ENCODE measurements at regions not wholly inside any gene's neighbourhood (a gene's known extent, or its start where the extent isn't known, plus 50 kb on each side); places are given as distances from the start of the nearest gene placed in this dataset.
A peak's percentile ranks its signal among the peaks of the same experiment; 100 is the strongest.
"Not testable (repeated sequence)": the region's sequence is repeated elsewhere in the genome, so short reads cannot be mapped to it uniquely, and the experiment has no call there.

DNA sequence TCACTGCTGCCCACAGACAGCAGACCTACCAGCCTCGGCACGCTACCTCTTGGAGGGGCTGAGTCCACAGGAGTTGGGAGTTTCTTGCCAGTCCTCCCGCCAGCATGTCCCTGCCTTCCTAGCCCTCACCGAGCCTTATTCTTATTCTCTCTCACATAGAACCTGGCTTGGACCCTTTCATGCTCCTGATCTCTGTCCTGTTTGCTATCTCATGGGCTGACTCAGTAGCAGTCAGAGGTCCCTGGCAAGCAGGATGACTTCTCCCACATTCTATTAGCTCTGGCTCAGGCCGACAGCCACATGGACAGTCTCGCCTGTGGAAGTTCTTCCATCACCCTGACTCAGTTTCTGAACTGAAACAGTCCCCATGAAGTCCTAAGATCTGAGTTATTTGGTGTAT is 79.5 kb upstream of the ADRA1D start:
- Mint-ChIP-seq H3K9me3 (peaks cover 6% of the 10 kb centered on the region), H3K4me3 (no peak overlapping the region), H3K36me3 (ENCODE audit: low read depth) (no peaks in the 10 kb centered on the region), H3K27me3 (peaks cover 6% of the 10 kb centered on the region), H3K4me1 (no peaks in the 10 kb centered on the region), H3K27ac (no peak overlapping the region)
- DNase-seq: peak; percentile 44
- intact Hi-C loops (cut with micrococcal nuclease): no loop called here

DNA sequence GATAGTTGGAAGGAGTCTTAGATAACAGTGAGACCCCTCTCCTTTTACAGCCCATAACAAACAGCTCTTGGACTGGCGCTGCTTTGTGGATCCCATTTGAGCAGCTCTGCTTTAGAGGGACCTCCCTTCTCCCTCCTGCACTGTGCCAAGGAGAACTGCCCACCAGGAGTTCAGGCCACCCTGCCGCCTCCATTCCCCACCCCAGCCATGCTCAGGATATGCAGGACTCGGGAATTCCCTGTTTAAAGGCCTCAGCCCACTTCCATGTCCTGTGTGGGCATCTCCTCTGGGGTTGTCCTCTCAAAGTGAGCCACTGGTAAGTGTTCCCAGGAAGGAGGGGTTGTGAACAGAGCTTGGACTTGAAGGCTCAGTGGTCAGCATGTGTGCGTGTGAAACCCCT is 78.9 kb upstream of the ADRA1D start:
- peaks cover 3% of the 10 kb centered on the region for H3K27me3 Mint-ChIP-seq
- H3K36me3 Mint-ChIP-seq (ENCODE audit: low read depth): no peaks in the 10 kb centered on the region
- intact Hi-C loops (cut with micrococcal nuclease): no loop called here
- H3K27ac Mint-ChIP-seq: no peak overlapping the region
- DNase-seq: peak; percentile 46
- H3K4me1 Mint-ChIP-seq: no peaks in the 10 kb centered on the region
- peaks cover 6% of the 10 kb centered on the region for H3K9me3 Mint-ChIP-seq
- H3K4me3 Mint-ChIP-seq: no peak overlapping the region

DNA sequence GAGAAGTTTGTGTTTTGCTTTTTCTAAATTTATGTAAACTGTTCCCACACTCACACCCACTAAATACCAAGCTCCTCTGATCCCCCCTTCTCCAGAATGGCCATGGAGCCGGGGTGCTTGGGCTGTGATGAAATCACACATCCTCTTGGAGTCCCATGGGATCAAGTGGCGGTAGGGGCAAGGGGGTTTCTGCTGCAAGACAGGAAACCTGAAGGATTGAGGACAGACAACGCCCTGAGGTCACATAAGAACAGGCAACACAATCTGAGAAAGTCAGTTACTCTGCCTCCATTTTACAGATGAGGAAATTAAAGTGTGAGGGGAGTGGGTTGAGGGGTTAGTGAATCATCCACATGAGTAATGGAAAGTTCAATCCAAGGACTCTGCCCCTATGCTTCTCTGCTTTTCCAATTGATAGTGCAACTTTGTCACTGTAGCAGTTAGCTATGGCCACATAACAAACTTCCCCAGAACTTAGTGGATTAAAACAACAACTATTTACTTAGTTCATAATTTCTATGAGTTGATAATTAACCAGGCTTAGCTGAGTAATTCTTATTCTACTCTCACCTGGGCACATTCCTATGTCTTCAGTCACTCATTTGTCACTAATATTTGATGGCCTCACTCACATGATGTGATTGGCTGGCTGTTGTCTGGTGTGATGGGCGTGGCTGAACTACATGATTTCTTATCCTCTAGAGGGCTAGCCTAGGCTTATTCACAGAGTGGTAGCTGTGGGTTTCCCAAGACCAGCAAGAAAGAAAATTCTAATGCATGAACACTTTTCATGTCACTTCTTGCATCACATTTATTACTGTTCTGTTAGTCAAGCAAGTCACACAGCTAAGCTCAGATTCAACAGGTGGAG is 77.3 kb upstream of the ADRA1D start:
- H3K9me3 Mint-ChIP-seq: peaks cover 6% of the 10 kb centered on the region
- DNase-seq: no peak
- peaks cover 3% of the 10 kb centered on the region for H3K27me3 Mint-ChIP-seq
- H3K4me3 Mint-ChIP-seq: no peak overlapping the region
- no peaks in the 10 kb centered on the region for H3K36me3 Mint-ChIP-seq (ENCODE audit: low read depth)
- no peak overlapping the region for H3K27ac Mint-ChIP-seq
- no peaks in the 10 kb centered on the region for H3K4me1 Mint-ChIP-seq
- intact Hi-C loops (cut with micrococcal nuclease): no loop called here

DNA sequence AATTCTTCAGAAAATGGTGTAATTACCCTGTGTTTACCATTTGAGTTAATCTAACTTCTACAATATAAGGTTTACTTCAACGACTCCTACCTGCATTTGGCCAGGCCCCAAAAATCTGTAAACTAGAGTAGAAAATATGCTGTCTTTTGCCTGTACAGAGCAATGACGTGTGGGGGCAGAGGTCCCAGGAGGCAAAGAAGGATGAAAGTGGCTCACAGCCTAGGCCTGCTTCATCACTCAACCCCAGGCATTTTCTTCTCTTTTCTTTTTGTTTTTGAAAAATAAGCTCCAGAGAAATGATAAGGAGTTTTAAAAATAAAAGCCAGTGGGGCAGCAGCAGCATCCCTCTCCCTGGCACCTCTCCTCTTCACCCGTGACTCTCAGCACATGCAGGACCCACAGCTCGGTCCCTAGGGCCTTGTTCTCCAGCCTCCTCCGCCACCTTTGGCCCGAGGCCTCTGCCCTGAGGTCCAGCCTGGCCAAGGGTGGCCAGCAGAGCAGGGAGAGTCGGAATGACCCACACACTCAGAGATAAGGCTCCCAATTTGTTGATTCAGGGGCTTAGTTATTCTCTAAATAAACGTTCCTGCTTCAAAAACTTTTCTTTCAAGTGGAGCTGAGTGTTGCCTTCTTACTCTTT is 76.6 kb upstream of the ADRA1D start:
- no peak for DNase-seq
- H3K27me3 Mint-ChIP-seq: peaks cover 3% of the 10 kb centered on the region
- no peaks in the 10 kb centered on the region for H3K4me1 Mint-ChIP-seq
- H3K27ac Mint-ChIP-seq: no peak overlapping the region
- no peak overlapping the region for H3K4me3 Mint-ChIP-seq
- no peaks in the 10 kb centered on the region for H3K36me3 Mint-ChIP-seq (ENCODE audit: low read depth)
- intact Hi-C loops (cut with micrococcal nuclease): no loop called here
- H3K9me3 Mint-ChIP-seq: peaks cover 9% of the 10 kb centered on the region

DNA sequence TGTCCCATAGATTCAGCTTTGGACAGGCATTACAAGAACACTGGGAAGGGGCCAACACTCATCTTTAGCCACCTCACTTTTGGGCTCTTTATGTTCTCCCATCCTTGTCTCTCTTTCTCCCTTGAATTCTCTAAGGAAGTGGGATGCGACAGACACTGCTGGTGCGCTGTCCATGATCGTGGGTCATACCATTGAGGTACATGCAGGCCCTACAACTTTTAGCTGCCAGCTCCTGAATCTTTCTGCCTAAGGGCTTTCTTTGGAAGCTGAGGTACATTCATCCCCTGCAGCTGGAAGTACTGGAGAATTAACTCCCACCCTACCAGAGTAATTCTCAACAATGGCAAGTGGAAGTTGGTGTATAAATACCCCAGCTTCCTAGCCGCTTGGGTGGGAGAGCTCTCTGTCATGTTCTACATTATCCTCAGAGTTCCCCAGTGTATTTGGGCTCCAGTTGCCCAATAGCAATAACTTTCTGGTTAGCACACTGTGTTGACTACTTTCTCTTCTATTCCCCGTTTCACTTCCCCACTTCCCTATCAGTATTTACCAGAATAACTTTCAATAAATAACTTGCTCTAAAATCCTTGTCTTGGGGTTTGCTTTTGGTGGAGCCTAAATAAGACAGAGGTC is 75.6 kb upstream of the ADRA1D start:
- H3K9me3 Mint-ChIP-seq: peaks cover 11% of the 10 kb centered on the region
- peaks cover 3% of the 10 kb centered on the region for H3K27me3 Mint-ChIP-seq
- no peak for DNase-seq
- H3K4me1 Mint-ChIP-seq: no peaks in the 10 kb centered on the region
- no peak overlapping the region for H3K4me3 Mint-ChIP-seq
- intact Hi-C loops (cut with micrococcal nuclease): no loop called here
- H3K36me3 Mint-ChIP-seq (ENCODE audit: low read depth): no peaks in the 10 kb centered on the region
- no peak overlapping the region for H3K27ac Mint-ChIP-seq

DNA sequence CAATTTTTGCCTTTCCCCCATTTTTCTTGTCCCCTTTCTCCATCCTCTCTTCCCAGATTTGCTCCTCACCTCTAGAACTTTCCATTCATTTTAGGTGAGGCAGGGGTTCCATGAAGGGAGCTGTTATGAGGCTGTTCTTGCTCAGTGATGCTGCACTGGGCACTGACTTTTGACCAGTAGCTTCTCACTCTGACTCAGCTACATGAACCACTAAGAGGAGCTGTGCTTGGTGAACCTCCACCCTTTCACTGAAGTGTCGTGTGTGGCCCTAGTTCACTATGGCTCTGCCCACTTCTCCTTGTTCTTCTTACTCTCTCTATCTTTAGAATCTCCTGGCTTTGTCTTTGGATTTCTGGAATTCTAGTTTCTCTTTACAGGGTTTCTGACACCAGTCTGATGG is 73.4 kb upstream of the ADRA1D start:
- H3K4me1 Mint-ChIP-seq: no peaks in the 10 kb centered on the region
- H3K27ac Mint-ChIP-seq: no peak overlapping the region
- H3K9me3 Mint-ChIP-seq: peaks cover 15% of the 10 kb centered on the region
- H3K36me3 Mint-ChIP-seq (ENCODE audit: low read depth): no peaks in the 10 kb centered on the region
- DNase-seq: no peak
- intact Hi-C loops (cut with micrococcal nuclease): no loop called here
- H3K4me3 Mint-ChIP-seq: no peak overlapping the region
- peaks cover 5% of the 10 kb centered on the region for H3K27me3 Mint-ChIP-seq

DNA sequence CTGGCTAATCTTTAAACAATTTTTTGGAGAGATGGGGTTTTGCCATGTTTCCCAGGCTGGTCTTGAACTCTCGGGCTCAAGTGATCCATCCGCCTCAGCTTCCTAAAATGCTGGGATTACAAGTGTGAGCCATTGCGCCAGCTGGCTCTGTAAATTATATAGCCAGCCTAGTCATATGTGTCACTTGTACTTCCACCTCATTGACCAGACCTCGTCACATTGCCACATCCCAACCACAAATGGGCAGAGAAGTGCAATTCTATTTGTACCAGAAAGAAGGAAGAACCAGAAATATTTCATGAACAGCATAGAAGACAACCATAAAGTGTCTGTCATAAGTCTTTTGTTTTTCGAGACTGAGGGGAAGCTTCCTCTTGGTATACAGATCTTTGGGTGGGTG is 71.2 kb upstream of the ADRA1D start:
- H3K36me3 Mint-ChIP-seq (ENCODE audit: low read depth): no peaks in the 10 kb centered on the region
- intact Hi-C loops (cut with micrococcal nuclease): no loop called here
- no peak for DNase-seq
- H3K27ac Mint-ChIP-seq: no peak overlapping the region
- H3K4me3 Mint-ChIP-seq: no peak overlapping the region
- H3K9me3 Mint-ChIP-seq: peaks cover 9% of the 10 kb centered on the region
- H3K27me3 Mint-ChIP-seq: peaks cover 7% of the 10 kb centered on the region
- no peaks in the 10 kb centered on the region for H3K4me1 Mint-ChIP-seq

DNA sequence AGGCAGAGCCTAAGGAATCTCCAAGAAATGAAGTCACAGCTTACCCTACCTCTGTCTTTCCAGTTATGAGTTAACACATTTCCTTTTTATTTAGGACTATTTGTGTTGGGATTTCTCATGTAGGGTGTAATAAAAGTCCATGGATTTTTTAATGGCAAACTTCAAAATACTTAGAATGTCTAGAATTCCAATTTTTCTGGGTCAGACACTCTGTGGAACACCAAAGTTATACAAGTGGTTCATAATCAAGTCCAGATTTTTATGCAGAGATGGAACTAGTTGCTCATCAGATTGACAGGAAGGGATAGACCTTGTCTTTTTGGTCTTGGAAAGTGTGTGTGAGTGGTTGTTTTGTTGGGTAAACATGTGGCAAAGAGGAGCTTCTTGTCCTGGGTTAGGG is 69.8 kb upstream of the ADRA1D start:
- Mint-ChIP-seq H3K4me3 (no peak overlapping the region), H3K4me1 (no peaks in the 10 kb centered on the region), H3K27ac (no peak overlapping the region), H3K36me3 (ENCODE audit: low read depth) (no peaks in the 10 kb centered on the region), H3K9me3 (peaks cover 9% of the 10 kb centered on the region), H3K27me3 (peaks cover 4% of the 10 kb centered on the region)
- intact Hi-C loops (cut with micrococcal nuclease): no loop called here
- no peak for DNase-seq

DNA sequence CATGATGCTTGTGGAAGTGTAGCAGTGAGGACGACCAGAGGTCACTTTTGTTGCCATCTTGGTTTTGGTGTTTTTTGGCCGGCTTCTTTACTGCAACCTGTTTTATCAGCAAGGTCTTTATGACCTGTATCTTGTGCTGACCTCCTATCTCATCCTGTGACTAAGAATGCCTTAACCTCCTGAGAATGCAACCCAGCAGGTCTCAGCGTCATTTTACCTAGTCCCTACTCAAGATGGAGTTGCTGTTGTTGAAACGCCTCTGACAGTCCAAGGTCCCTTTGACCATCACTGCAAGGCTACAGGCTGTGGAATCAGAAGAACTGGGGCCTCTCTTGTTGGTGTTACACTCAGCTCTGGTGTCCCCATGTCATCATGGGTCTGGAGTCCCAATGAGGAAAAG is 61.5 kb upstream of the ADRA1D start:
- H3K36me3 Mint-ChIP-seq (ENCODE audit: low read depth); H3K27ac Mint-ChIP-seq; H3K27me3 Mint-ChIP-seq; H3K4me1 Mint-ChIP-seq; intact Hi-C loops (cut with micrococcal nuclease); H3K4me3 Mint-ChIP-seq; H3K9me3 Mint-ChIP-seq; DNase-seq: not testable (repeated sequence)

DNA sequence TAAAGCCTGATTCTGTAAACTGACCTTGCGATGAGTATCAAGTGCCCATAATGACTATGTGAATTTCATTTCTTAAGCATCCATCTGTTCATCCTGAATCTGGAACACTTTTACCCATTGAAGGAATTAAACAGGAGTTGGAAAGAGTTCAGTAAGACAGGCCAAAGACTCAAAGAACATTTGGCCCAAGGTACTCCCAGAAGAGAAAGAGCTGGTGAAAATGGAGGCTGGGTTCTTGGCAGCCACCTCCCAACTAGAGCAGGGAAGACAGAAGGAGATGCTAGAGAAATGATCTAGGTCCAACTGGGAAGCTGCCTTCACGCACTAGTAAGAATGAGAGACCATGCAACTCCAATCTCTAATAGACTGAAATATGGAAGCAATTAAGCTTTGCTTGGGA is 57.1 kb upstream of the ADRA1D start:
- H3K4me1 Mint-ChIP-seq: no peaks in the 10 kb centered on the region
- H3K4me3 Mint-ChIP-seq: no peak overlapping the region
- no peak overlapping the region for H3K27ac Mint-ChIP-seq
- no peaks in the 10 kb centered on the region for H3K36me3 Mint-ChIP-seq (ENCODE audit: low read depth)
- DNase-seq: no peak
- intact Hi-C loops (cut with micrococcal nuclease): no loop called here
- no peaks in the 10 kb centered on the region for H3K9me3 Mint-ChIP-seq
- H3K27me3 Mint-ChIP-seq: peaks cover 7% of the 10 kb centered on the region

DNA sequence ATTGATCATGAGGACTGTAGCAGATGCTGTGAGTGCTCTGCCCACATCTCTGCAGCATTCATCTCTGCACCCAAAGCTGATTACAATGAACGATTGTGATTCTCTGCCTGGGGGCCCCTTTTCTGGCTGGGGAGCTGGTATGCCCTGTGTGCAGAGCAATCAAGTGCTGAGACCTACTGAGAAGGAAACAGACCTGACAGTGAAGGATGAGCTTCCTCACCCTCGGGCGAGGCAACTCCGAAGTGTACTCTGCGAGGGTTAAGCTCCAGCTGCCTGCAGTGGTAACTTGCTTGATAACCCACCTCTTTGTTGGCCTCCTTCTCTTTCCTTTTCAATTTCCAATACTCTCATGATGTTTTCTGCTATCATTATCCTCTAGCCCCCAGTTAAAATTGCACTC is 56.0 kb upstream of the ADRA1D start:
- Mint-ChIP-seq H3K4me3 (no peak overlapping the region), H3K27ac (no peak overlapping the region), H3K27me3 (peaks cover 9% of the 10 kb centered on the region), H3K36me3 (ENCODE audit: low read depth) (no peaks in the 10 kb centered on the region), H3K4me1 (no peaks in the 10 kb centered on the region), H3K9me3 (no peaks in the 10 kb centered on the region)
- intact Hi-C loops (cut with micrococcal nuclease): no loop called here
- DNase-seq: no peak

DNA sequence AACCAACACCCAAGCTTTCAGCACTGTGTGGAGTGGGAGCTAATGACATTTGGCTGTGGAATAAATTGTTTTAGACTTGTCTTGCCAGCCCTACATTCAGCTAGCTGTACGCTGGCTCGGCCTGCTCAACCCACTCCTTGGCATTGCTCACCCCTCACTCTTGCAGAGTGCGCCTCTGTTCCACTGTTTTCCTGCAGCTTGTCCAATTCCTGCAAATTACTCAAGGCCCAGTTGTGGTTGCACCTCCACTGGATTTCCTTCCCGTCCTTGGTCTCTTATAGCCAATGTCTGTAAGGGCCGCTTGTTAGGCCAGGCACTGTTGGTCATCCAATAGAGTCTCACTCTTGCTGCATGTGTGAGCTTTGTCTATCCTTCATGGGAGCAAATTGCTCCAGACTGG is 55.5 kb upstream of the ADRA1D start:
- no peaks in the 10 kb centered on the region for H3K4me1 Mint-ChIP-seq
- H3K36me3 Mint-ChIP-seq (ENCODE audit: low read depth): no peaks in the 10 kb centered on the region
- H3K4me3 Mint-ChIP-seq: no peak overlapping the region
- intact Hi-C loops (cut with micrococcal nuclease): no loop called here
- H3K9me3 Mint-ChIP-seq: no peaks in the 10 kb centered on the region
- H3K27ac Mint-ChIP-seq: no peak overlapping the region
- H3K27me3 Mint-ChIP-seq: peaks cover 9% of the 10 kb centered on the region
- DNase-seq: no peak

DNA sequence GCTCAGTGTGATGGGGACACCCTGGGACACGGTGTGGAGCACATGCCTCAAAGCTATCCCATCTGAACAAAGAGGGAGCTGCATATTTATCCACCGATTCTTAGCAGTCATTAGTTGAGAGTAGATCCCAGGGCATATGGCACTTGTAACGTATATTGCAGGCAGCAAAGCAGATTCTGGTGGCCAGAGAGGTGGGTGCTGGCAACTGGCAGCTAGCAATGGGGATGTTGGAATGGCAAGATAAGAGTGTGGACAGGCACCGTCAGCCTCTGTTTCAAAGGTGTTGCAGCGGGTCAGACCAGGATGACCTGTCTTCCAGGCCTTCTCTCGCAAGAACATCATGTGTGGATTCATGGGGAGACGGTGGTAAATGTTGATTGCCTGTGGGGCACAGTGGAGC is 54.0 kb upstream of the ADRA1D start:
- no peak overlapping the region for H3K27ac Mint-ChIP-seq
- H3K9me3 Mint-ChIP-seq: no peaks in the 10 kb centered on the region
- no peak for DNase-seq
- intact Hi-C loops (cut with micrococcal nuclease): no loop called here
- no peak overlapping the region for H3K4me3 Mint-ChIP-seq
- H3K36me3 Mint-ChIP-seq (ENCODE audit: low read depth): no peaks in the 10 kb centered on the region
- H3K27me3 Mint-ChIP-seq: peaks cover 12% of the 10 kb centered on the region
- no peaks in the 10 kb centered on the region for H3K4me1 Mint-ChIP-seq

DNA sequence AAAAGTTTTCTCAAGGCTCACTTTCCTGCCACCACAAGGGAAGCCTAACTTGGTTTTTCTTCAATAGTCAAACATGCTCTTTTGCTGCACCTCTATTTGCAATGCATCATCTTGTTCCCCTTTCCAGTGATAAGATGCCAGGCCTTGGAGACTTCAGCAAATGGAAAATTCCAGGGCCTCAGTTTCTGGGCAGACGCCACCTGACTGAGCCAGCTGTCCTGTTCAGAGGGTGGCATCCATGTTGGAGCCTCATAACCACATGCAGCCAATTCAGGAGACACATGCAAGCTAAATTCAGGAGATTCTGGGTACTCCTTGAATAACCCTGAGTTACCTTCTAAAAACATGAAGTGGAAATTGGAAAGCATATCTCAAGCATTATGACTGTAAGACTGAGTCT is 51.8 kb upstream of the ADRA1D start:
- Mint-ChIP-seq H3K4me1 (no peaks in the 10 kb centered on the region), H3K36me3 (ENCODE audit: low read depth) (no peaks in the 10 kb centered on the region), H3K9me3 (no peaks in the 10 kb centered on the region), H3K27ac (no peak overlapping the region), H3K4me3 (no peak overlapping the region), H3K27me3 (peaks cover 12% of the 10 kb centered on the region)
- no peak for DNase-seq
- intact Hi-C loops (cut with micrococcal nuclease): no loop called here

Data from activated CD4-positive, alpha-beta T cell treated with anti-CD3 and anti-CD28 coated beads, Interleukin-2, amount 10 ng/mL, durations not matched to agents 24 days and 14 days (primary cell).